Non-pigmented ciliary epithelial cell (primary cell): ENCODE measurements at regions not wholly inside any gene's neighbourhood (a gene's known extent, or its start where the extent isn't known, plus 50 kb on each side); places are given as distances from the start of the nearest gene placed in this dataset.
"Not testable (repeated sequence)": the region's sequence is repeated elsewhere in the genome, so short reads cannot be mapped to it uniquely, and the experiment has no call there.

Experiments used
- DNase-seq: peaks from one replicate; pipeline ENCODE4 v3.0.0-alpha.2; 2010; ENCODE audit warnings: low read depth

DNA sequence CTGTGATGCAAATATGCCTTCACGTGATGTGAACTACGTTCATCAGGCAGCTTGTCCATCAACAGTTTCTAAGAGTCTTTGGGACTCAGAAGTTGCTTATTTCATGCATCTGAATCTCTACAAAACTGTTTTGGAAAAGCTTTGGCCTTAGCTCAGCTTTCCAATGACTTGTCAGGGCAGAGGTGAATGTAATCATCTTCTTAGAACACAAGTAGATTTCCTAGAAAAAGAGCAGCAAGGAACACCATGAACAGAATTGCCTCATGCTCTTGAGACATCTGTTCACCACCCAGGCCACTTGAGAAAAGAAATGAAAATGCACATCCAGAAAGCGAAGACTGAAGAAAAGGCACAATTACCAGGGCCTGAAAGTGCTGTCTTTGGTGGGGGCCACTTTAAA, 105.8 kb upstream of the PDHA1 start:
- DNase-seq: no peak

GRCh38 chrX:19243431-19243830, 100.3 kb upstream of the PDHA1 start:
- DNase-seq: no peak

DNA sequence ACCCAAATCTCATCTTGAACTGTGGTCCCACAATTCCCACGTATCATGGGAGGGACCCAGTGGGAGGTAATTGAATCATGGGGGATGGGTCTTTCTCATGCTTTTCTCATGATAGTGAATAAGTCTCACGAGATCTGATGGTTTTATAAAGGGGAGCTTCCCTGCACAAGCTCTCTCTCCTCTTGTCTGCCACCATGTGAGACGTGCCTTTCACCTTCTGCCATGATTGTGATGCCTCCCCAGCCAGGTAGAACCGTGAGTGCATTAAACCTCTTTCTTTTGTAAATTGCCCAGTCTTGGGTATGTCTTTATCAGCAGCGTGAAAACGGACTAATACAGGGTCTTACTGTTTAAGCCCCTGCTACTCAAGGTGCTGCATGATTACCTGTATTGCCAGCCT, 98.8 kb upstream of the PDHA1 start:
- not testable (repeated sequence) for DNase-seq

DNA sequence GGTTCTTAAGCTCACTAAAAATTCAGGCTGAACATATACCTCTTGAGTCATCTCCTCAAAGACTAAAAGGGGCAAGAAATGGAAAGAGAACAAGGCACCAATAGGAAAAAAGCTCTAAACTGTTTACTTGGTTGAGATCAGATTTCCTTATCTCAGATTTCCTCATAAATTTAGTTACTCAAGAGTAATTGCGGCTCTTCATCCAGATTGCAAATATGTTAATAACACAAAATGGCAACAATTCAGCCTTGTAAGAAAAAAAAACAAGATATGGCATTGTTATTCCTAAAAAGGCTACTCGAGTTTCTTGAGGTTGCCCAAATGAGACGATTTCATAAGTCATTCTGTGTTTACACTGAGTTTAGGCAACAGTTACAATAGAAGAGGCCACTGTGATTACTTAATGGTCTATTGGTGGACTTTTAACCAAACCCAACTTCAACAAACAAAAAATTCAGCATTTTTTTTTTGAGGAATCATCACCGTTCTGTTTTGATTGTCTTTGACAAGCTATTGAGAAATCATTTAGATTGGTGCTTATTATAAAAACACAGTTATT, 97.9 kb upstream of the PDHA1 start:
- no peak for DNase-seq

DNA sequence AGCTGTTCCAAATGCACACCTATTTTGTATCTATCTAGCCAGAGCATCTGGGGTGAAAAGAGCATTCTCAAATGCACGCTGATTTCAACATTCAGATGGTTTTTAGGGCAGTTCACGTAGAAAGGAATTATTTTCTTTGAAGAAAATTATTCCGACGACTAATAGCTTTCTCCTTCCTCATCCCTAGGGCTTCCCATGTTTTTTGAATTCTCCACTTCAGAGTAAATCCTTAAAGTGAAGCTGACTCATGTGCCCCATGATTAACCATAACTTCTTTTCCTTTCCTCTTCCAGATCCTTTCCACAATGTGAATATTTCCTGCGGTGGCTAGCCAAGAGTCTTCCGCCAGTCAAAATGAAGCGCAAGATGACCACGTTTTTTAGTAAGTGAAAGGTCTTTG, 86.7 kb upstream of the PDHA1 start:
- DNase-seq: no peak

DNA sequence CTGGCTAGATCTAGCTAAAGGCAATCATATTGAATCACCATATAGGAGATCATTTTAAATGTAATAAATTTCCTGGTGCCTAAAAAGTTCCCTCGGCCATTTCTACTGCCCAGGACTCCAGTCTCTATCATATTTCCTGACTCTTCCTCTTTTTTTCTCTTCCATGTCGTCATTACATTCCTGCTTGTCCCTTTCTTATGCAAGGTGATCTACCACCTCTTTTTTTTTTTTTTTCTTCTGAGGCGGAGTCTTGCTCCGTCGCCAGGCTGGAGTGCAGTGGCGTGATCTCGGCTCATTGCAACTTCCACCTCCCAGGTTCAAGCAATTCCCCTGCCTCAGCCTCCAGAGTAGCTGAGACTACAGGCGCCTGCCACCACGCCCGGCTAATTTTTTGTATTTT, 82.7 kb upstream of the PDHA1 start:
- not testable (repeated sequence) for DNase-seq

DNA sequence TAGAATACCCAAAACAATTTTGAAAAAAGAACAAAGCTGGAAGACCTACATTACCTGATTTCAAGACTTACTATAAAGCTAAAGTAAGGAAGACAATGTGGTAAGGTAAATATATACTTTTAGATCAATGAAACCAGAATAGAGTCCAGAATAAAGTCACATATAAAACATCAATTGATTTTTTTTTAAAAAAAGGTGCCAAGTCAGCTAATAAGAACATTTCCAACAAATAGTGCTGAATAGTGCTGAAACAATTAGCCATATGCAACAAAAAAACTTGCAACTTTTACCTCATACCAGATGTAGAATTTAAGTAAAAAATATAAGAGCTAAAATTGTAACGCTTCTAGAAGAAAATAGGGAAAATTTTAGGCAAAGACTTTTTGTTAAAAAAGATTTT, 73.0 kb upstream of the PDHA1 start:
- DNase-seq: no peak

DNA sequence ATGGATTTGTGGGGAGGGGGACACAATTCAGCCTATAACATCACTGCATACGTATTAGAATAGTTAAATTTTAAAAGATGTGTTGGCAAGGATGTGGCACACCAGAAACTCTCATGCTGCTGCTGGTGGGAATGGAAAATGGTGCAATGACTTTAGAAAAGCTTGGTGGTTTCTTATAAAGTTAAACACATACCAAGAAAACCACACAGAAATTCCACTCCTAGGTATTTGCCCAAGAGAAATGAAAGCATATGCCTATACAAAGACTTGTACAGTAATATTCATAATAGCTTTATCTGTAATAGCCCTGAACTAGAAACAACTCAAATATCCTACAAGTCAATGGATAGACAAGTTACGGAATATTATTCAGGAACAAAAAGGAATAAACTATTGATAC, 71.3 kb upstream of the PDHA1 start:
- peak; percentile 1 for DNase-seq

GRCh38 chrX:19280636-19281035, 63.1 kb upstream of the PDHA1 start:
- DNase-seq: no peak

GRCh38 chrX:19281256-19281655, 62.5 kb upstream of the PDHA1 start:
- DNase-seq: no peak

- no peak for DNase-seq
Measured at GRCh38 chrX:19283597-19284339, 60.0 kb upstream of the PDHA1 start.

- no peak for DNase-seq
Measured at GRCh38 chrX:19285857-19286256, 57.9 kb upstream of the PDHA1 start.

GRCh38 chrX:19291086-19291485, 52.6 kb upstream of the PDHA1 start:
- DNase-seq: no peak

GRCh38 chrX:19293606-19294325, 50.0 kb upstream of the PDHA1 start:
- no peak for DNase-seq
